NCI-H2029 (cell line): ENCODE measurements at regions not wholly inside any gene's neighbourhood (a gene's known extent, or its start where the extent isn't known, plus 50 kb on each side); places are given as distances from the start of the nearest gene placed in this dataset.

Experiments
- DNase-seq: peaks from one replicate; lab custom pipeline; 2025; lab: John Stamatoyannopoulos, UW

- no peak for DNase-seq
Measured at GRCh38 chr2:22486343-22486742, 898.6 kb upstream of the KLHL29 start.

- no peak for DNase-seq
Measured at GRCh38 chr2:22487036-22487435, 897.9 kb upstream of the KLHL29 start.

- no peak for DNase-seq
Measured at GRCh38 chr2:22487541-22487940, 897.4 kb upstream of the KLHL29 start.

GRCh38 chr2:22491442-22491841 lies 893.5 kb upstream of the KLHL29 start:
- DNase-seq = no peak

GRCh38 chr2:22494156-22494555 lies 890.8 kb upstream of the KLHL29 start:
- no peak for DNase-seq

- DNase-seq = no peak
Measured at GRCh38 chr2:22497064-22497463, 887.9 kb upstream of the KLHL29 start.

- DNase-seq = no peak
Measured at GRCh38 chr2:22497789-22498188, 887.2 kb upstream of the KLHL29 start.

GRCh38 chr2:22499082-22499839 lies 885.7 kb upstream of the KLHL29 start:
- DNase-seq = no peak

- no peak for DNase-seq
Measured at GRCh38 chr2:22500555-22500935, 884.4 kb upstream of the KLHL29 start.

GRCh38 chr2:22501851-22502250 lies 883.1 kb upstream of the KLHL29 start:
- DNase-seq = no peak

GRCh38 chr2:22513563-22513962 lies 871.4 kb upstream of the KLHL29 start:
- DNase-seq = no peak

GRCh38 chr2:22517141-22517540 lies 867.8 kb upstream of the KLHL29 start:
- no peak for DNase-seq

- no peak for DNase-seq
Measured at GRCh38 chr2:22518641-22519040, 866.3 kb upstream of the KLHL29 start.

- DNase-seq = no peak
Measured at GRCh38 chr2:22520369-22521288, 864.4 kb upstream of the KLHL29 start.

- DNase-seq = no peak
Measured at GRCh38 chr2:22521620-22522019, 863.4 kb upstream of the KLHL29 start.

- DNase-seq = no peak
Measured at GRCh38 chr2:22525681-22526080, 859.3 kb upstream of the KLHL29 start.

- no peak for DNase-seq
Measured at GRCh38 chr2:22530131-22530530, 854.8 kb upstream of the KLHL29 start.

- DNase-seq = no peak
Measured at GRCh38 chr2:22536133-22536532, 848.8 kb upstream of the KLHL29 start.

GRCh38 chr2:22554453-22554852 lies 830.5 kb upstream of the KLHL29 start:
- DNase-seq = no peak

GRCh38 chr2:22557406-22557805 lies 827.6 kb upstream of the KLHL29 start:
- no peak for DNase-seq

GRCh38 chr2:22560021-22560420 lies 825.0 kb upstream of the KLHL29 start:
- no peak for DNase-seq

- DNase-seq = no peak
Measured at GRCh38 chr2:22579341-22579740, 805.6 kb upstream of the KLHL29 start.

- no peak for DNase-seq
Measured at GRCh38 chr2:22582107-22582506, 802.9 kb upstream of the KLHL29 start.
